Thyroid gland (tissue), 4 donors: ENCODE measurements at regions not wholly inside any gene's neighbourhood (a gene's known extent, or its start where the extent isn't known, plus 50 kb on each side); places are given as distances from the start of the nearest gene placed in this dataset.
"Not testable (repeated sequence)": the region's sequence is repeated elsewhere in the genome, so short reads cannot be mapped to it uniquely, and the experiment has no call there.

Experiments
- CTCF ChIP-seq, 6 experiments: fragments of 200-600 bp in 3 of 6; fragments of 450-650 bp in 3 of 6; sonication (generic) in 3 of 6; IDR thresholded peaks; one replicate each; pipeline ENCODE4 v1.5.1; 2016 to 2019; ENCODE audit warnings: antibody characterized with exemption in 6 of 6, mild to moderate bottlenecking in 2 of 6, inconsistent platforms in 1 of 6, moderate library complexity in 1 of 6
- POLR2A ChIP-seq, 2 donors: fragments of 450-650 bp; IDR thresholded peaks; one replicate each; pipeline ENCODE4 v1.6.1; 2017; ENCODE audit warnings: antibody characterized with exemption in 2 of 2, mild to moderate bottlenecking in 2 of 2, moderate library complexity in 1 of 2

- TF ChIP-seq CTCF, POLR2A (IDR thresholded peaks at IDR 0.05): not testable (repeated sequence)
Measured at GRCh38 chr5:28596707-28597106, 1558.3 kb upstream of the CDH9 start.
